ENCODE measurements at regions not wholly inside any gene's neighbourhood (a gene's known extent, or its start where the extent isn't known, plus 50 kb on each side); places are given as distances from the start of the nearest gene placed in this dataset.

DNA sequence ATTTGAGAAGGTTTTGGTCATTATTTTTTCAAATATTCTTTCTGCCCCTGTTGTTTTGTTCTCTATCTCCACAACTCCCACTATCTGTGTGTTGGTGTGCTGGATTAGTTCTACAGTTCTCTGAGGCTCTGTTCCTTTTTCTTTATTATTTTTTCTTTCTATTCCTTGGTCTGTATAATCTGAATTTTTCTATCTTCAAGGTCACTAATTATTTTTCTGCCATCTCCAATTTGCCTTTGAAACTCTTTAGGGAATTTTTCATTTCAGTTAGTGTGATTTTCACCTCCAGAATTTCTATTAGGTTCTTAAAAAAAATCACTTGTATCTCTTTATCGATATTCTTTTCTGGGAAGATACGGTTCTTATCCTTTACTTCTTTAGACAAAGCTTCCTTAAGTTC, 82.1 kb upstream of the GGTLC1 start:
- no peak overlapping the region for H3K27ac Mint-ChIP-seq
- DNase-seq: no peak
- H3K9me3 ChIP-seq (ENCODE audit: control insufficient read depth, low read length, poor library complexity, severe bottlenecking): no peaks in the 10 kb centered on the region
- H3K4me1 Mint-ChIP-seq: peaks cover 8% of the 10 kb centered on the region
- H3K4me3 Mint-ChIP-seq: no peak overlapping the region
- no peaks in the 10 kb centered on the region for H3K27me3 Mint-ChIP-seq
- no peak for ATAC-seq
- peaks cover 2% of the 10 kb centered on the region for H3K36me3 Mint-ChIP-seq (ENCODE audit: low read depth)

GRCh38 chr20:24066076-24066700, 77.6 kb upstream of the GGTLC1 start:
- H3K9me3 ChIP-seq (ENCODE audit: control insufficient read depth, low read length, poor library complexity, severe bottlenecking): no peaks in the 10 kb centered on the region
- no peak for DNase-seq
- peaks cover 2% of the 10 kb centered on the region for H3K36me3 Mint-ChIP-seq (ENCODE audit: low read depth)
- peak; percentile 82 for ATAC-seq
- H3K27ac Mint-ChIP-seq: peak overlapping the region; percentile 82
- peak overlapping the region; percentile 80 for H3K4me3 Mint-ChIP-seq
- peaks cover under 1% of the 10 kb centered on the region for H3K27me3 Mint-ChIP-seq
- peaks cover 10% of the 10 kb centered on the region for H3K4me1 Mint-ChIP-seq

GRCh38 chr20:24064915-24065314, 76.3 kb upstream of the GGTLC1 start:
- peaks cover 10% of the 10 kb centered on the region for H3K4me1 Mint-ChIP-seq
- no peaks in the 10 kb centered on the region for H3K9me3 ChIP-seq (ENCODE audit: control insufficient read depth, low read length, poor library complexity, severe bottlenecking)
- no peak for ATAC-seq
- no peak overlapping the region for H3K27ac Mint-ChIP-seq
- no peaks in the 10 kb centered on the region for H3K36me3 Mint-ChIP-seq (ENCODE audit: low read depth)
- DNase-seq: no peak
- peaks cover 7% of the 10 kb centered on the region for H3K27me3 Mint-ChIP-seq
- no peak overlapping the region for H3K4me3 Mint-ChIP-seq

GRCh38 chr20:24064092-24064491, 75.5 kb upstream of the GGTLC1 start:
- DNase-seq (no peak), ATAC-seq (no peak)
- H3K4me3 Mint-ChIP-seq: no peak overlapping the region
- H3K9me3 ChIP-seq (ENCODE audit: control insufficient read depth, low read length, poor library complexity, severe bottlenecking): no peaks in the 10 kb centered on the region
- no peaks in the 10 kb centered on the region for H3K36me3 Mint-ChIP-seq (ENCODE audit: low read depth)
- H3K4me1 Mint-ChIP-seq: peaks cover 10% of the 10 kb centered on the region
- H3K27ac Mint-ChIP-seq: no peak overlapping the region
- peaks cover 7% of the 10 kb centered on the region for H3K27me3 Mint-ChIP-seq

GRCh38 chr20:24063100-24063499, 74.5 kb upstream of the GGTLC1 start:
- H3K9me3 ChIP-seq (ENCODE audit: control insufficient read depth, low read length, poor library complexity, severe bottlenecking): no peaks in the 10 kb centered on the region
- no peak for DNase-seq
- Mint-ChIP-seq H3K27ac (peak overlapping the region; percentile 6), H3K27me3 (peaks cover 7% of the 10 kb centered on the region), H3K4me3 (no peak overlapping the region), H3K4me1 (peaks cover 10% of the 10 kb centered on the region), H3K36me3 (ENCODE audit: low read depth) (no peaks in the 10 kb centered on the region)
- ATAC-seq: no peak

- H3K4me3 Mint-ChIP-seq: no peak overlapping the region
- no peaks in the 10 kb centered on the region for H3K9me3 ChIP-seq (ENCODE audit: control insufficient read depth, low read length, poor library complexity, severe bottlenecking)
- peaks cover 7% of the 10 kb centered on the region for H3K27me3 Mint-ChIP-seq
- ATAC-seq: no peak
- no peak for DNase-seq
- H3K27ac Mint-ChIP-seq: peak overlapping the region; percentile 53
- no peaks in the 10 kb centered on the region for H3K36me3 Mint-ChIP-seq (ENCODE audit: low read depth)
- peaks cover 4% of the 10 kb centered on the region for H3K4me1 Mint-ChIP-seq
Observed at GRCh38 chr20:24060851-24061590, 72.4 kb upstream of the GGTLC1 start.

DNA sequence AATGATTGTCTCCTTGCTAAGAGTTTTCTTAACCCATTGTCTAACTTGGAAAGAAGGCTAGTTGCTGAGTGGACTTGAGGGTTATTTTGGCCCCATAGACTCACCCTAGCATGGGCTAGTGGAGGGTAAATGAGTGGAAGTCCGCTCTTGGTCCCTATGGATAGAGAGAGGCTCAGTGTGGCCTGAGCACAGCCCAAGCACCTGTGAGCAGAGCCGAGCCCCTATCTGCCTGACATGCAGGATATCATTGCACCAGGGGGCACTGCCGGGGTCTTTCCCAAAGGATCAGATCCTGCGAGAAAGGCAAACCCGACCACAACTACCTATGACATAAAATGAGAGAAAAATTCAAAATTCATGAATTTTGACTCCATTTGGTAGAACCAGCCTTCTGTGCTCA, 70.6 kb upstream of the GGTLC1 start:
- no peaks in the 10 kb centered on the region for H3K9me3 ChIP-seq (ENCODE audit: control insufficient read depth, low read length, poor library complexity, severe bottlenecking)
- no peak overlapping the region for H3K4me3 Mint-ChIP-seq

GRCh38 chr20:24056491-24056890, 67.9 kb upstream of the GGTLC1 start:
- ATAC-seq: no peak
- Mint-ChIP-seq H3K27me3 (peaks cover 7% of the 10 kb centered on the region), H3K36me3 (ENCODE audit: low read depth) (no peaks in the 10 kb centered on the region), H3K4me1 (peaks cover 2% of the 10 kb centered on the region), H3K4me3 (no peak overlapping the region), H3K27ac (no peak overlapping the region)
- no peak for DNase-seq
- no peaks in the 10 kb centered on the region for H3K9me3 ChIP-seq (ENCODE audit: control insufficient read depth, low read length, poor library complexity, severe bottlenecking)

More for the DNA sequence above, 70.6 kb upstream of the GGTLC1 start:
- Mint-ChIP-seq H3K36me3 (ENCODE audit: low read depth) (no peaks in the 10 kb centered on the region), H3K27ac (no peak overlapping the region), H3K27me3 (peaks cover 7% of the 10 kb centered on the region), H3K4me1 (no peaks in the 10 kb centered on the region)
- ATAC-seq (no peak), DNase-seq (no peak)

DNA sequence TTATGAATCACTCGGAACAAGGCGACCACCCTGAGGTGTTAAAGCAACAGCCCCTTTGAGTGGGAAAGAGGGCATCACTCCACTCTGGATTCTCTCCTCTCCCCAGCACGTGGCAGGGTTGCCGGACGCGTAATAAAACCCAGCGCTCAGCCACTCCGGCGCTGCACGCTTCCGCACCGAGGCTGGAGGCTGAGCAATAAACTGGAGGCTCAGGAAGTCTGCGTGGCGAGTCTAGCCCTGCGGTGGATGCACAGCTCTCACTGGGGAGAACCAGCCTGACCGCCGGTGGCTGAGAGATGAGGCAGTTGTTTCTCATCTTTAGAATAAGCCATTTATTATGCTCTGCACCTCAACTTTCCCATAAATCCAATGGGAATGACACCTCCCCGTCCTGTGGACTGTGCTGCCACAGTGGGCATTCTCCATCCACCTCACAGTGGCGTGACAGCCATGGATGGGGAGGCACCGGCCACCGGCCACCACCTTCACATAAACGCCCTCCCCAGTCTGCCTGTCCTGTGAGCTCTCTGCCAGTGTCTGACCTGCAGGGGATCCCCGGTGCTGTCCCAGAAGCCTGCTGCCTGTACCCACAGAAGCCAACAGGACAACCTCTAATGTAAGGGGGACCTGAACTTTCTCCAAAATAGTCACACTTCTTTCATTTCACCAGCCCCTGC, 64.2 kb upstream of the GGTLC1 start:
- no peaks in the 10 kb centered on the region for H3K36me3 Mint-ChIP-seq (ENCODE audit: low read depth)
- H3K27ac Mint-ChIP-seq: peak overlapping the region; percentile 80
- H3K4me3 Mint-ChIP-seq: no peak overlapping the region
- no peaks in the 10 kb centered on the region for H3K27me3 Mint-ChIP-seq
- no peaks in the 10 kb centered on the region for H3K9me3 ChIP-seq (ENCODE audit: control insufficient read depth, low read length, poor library complexity, severe bottlenecking)
- DNase-seq (no peak), ATAC-seq (no peak)
- H3K4me1 Mint-ChIP-seq: peaks cover 17% of the 10 kb centered on the region

- H3K9me3 ChIP-seq (ENCODE audit: control insufficient read depth, low read length, poor library complexity, severe bottlenecking): no peaks in the 10 kb centered on the region
- Mint-ChIP-seq H3K36me3 (ENCODE audit: low read depth) (no peaks in the 10 kb centered on the region), H3K4me3 (peak overlapping the region; percentile 45), H3K27me3 (no peaks in the 10 kb centered on the region), H3K27ac (peak overlapping the region; percentile 80), H3K4me1 (peaks cover 17% of the 10 kb centered on the region)
- no peak for DNase-seq
- no peak for ATAC-seq
Observed at GRCh38 chr20:24051160-24051559, 62.6 kb upstream of the GGTLC1 start.

GRCh38 chr20:24050119-24050518, 61.5 kb upstream of the GGTLC1 start:
- ATAC-seq (no peak), DNase-seq (no peak)
- H3K9me3 ChIP-seq (ENCODE audit: control insufficient read depth, low read length, poor library complexity, severe bottlenecking): no peaks in the 10 kb centered on the region
- Mint-ChIP-seq H3K27me3 (no peaks in the 10 kb centered on the region), H3K4me1 (peaks cover 24% of the 10 kb centered on the region), H3K4me3 (no peak overlapping the region), H3K36me3 (ENCODE audit: low read depth) (no peaks in the 10 kb centered on the region), H3K27ac (peak overlapping the region; percentile 80)

DNA sequence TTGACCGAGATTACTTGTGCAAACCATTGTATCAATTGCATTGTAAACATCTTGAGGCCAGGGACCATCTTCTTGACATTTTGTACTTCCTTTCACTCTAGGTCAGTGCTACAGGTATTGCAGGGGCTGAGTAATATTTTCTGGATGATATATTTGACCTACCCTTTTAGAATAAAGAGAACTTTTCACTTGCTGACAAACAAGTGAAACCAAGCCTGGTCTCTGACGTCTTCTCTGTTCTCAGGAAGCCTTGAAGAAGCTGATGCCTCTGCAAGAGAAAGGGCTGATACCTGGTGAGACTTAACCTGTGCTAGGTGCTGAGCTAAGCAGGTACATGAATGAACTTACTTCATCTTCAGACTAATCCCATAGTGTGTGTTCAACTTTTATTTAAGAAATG, 60.5 kb upstream of the GGTLC1 start:
- no peaks in the 10 kb centered on the region for H3K9me3 ChIP-seq (ENCODE audit: control insufficient read depth, low read length, poor library complexity, severe bottlenecking)
- H3K36me3 Mint-ChIP-seq (ENCODE audit: low read depth): no peaks in the 10 kb centered on the region
- H3K4me1 Mint-ChIP-seq: peaks cover 24% of the 10 kb centered on the region
- no peak overlapping the region for H3K4me3 Mint-ChIP-seq
- ATAC-seq (no peak), DNase-seq (no peak)
- no peak overlapping the region for H3K27ac Mint-ChIP-seq
- no peaks in the 10 kb centered on the region for H3K27me3 Mint-ChIP-seq

GRCh38 chr20:24048024-24048611, 59.5 kb upstream of the GGTLC1 start:
- Mint-ChIP-seq H3K4me1 (peaks cover 24% of the 10 kb centered on the region), H3K4me3 (no peak overlapping the region), H3K36me3 (ENCODE audit: low read depth) (no peaks in the 10 kb centered on the region), H3K27me3 (no peaks in the 10 kb centered on the region), H3K27ac (no peak overlapping the region)
- DNase-seq (no peak), ATAC-seq (no peak)
- H3K9me3 ChIP-seq (ENCODE audit: control insufficient read depth, low read length, poor library complexity, severe bottlenecking): no peaks in the 10 kb centered on the region

Data from T-helper 17 cell (primary cell).